ENCODE measurements at regions not wholly inside any gene's neighbourhood (a gene's known extent, or its start where the extent isn't known, plus 50 kb on each side); places are given as distances from the start of the nearest gene placed in this dataset.
A peak's percentile ranks its signal among the peaks of the same experiment; 100 is the strongest.

DNA sequence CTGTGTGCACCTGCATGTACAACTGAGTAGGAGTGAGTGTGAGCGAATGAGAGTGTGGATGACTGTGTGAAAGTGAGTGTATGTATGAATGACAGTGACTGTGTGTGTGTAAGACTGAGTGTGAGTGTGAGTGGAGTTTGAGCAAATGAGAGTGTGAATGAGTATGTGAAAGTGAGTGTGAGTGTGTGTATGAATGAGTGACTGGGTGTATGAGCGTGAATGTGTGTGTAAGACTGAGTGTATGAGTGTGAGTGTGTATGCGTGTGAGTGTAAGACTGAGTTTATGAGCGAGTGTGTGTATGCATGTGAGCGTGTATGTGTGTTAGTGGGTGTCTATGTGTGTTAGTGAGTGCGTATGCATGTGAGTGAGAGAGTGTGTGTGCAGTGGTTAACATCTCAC, 220.8 kb downstream of the QKI start:
- peaks cover 32% of the 10 kb centered on the region for H3K27me3 ChIP-seq (ENCODE audit: low read depth)
- H3K4me3 ChIP-seq: no peak overlapping the region
- no peaks in the 10 kb centered on the region for H3K36me3 ChIP-seq
- intact Hi-C loops (cut with micrococcal nuclease): no loop called here
- no peaks in the 10 kb centered on the region for H3K4me1 ChIP-seq
- DNase-seq: no peak
- TF ChIP-seq, protein P1, sequence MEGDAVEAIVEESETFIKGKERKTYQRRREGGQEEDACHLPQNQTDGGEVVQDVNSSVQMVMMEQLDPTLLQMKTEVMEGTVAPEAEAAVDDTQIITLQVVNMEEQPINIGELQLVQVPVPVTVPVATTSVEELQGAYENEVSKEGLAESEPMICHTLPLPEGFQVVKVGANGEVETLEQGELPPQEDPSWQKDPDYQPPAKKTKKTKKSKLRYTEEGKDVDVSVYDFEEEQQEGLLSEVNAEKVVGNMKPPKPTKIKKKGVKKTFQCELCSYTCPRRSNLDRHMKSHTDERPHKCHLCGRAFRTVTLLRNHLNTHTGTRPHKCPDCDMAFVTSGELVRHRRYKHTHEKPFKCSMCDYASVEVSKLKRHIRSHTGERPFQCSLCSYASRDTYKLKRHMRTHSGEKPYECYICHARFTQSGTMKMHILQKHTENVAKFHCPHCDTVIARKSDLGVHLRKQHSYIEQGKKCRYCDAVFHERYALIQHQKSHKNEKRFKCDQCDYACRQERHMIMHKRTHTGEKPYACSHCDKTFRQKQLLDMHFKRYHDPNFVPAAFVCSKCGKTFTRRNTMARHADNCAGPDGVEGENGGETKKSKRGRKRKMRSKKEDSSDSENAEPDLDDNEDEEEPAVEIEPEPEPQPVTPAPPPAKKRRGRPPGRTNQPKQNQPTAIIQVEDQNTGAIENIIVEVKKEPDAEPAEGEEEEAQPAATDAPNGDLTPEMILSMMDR (IDR thresholded peaks at IDR 0.05; ENCODE audit: borderline replicate concordance): no peak
- H3K27ac ChIP-seq (replicated peaks): no peak overlapping the region
- no peaks in the 10 kb centered on the region for H3K9me3 ChIP-seq (replicated peaks)

DNA sequence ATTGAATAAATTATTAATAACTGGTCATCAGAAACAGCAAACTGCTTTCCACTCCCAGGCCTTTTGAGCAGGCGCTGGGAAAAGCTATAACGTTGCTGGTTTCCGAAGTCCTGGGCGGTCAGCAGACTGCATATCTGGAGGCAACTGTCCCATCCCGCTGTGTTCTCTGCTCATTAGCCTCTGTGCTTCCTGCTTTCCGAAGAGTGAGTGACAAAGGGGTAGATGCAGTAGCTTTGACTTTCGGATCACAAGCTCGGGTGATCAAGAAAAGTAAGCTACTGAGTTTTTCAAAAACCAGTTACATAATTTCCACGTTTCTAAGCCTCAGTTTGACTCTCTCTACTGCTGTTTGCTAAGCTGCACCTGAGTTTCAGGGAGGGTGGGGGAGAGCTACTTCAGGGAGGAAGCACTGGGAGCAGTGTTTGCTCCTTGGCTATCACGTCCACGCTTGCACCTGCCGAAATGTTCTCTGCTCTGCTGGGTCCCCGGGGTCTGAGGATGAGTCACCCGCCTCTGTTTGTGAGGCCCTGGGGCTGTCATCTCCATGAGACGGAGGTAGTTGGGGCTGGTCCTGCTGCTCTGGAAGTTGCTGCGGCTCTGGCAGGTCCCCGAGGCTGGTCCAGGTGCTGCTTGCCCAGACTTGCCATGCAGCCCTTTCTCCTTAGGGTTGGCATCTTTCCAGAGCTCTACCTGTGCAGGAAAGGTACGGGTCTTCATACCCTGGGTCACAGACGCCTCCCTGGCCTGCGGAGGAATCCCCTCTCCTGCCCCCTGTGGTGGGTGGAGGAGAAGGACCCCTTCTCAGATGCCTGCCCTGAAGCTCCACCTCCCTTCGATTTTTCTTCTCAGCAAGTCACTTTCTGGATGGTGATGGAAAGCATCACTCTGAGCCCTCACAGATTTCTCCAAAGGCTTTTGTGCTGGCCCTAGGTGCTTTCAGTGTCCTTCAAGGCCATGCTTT, 220.0 kb downstream of the QKI start:
- H3K27ac ChIP-seq (replicated peaks): no peak overlapping the region
- peaks cover 3% of the 10 kb centered on the region for H3K9me3 ChIP-seq (replicated peaks)
- no peaks in the 10 kb centered on the region for H3K36me3 ChIP-seq
- no peak for DNase-seq
- intact Hi-C loops (cut with micrococcal nuclease): no loop called here
- no peak overlapping the region for H3K4me3 ChIP-seq
- peaks cover 32% of the 10 kb centered on the region for H3K27me3 ChIP-seq (ENCODE audit: low read depth)
- H3K4me1 ChIP-seq: no peaks in the 10 kb centered on the region
- TF ChIP-seq, protein P1 (IDR thresholded peaks at IDR 0.05; ENCODE audit: borderline replicate concordance): no peak

DNA sequence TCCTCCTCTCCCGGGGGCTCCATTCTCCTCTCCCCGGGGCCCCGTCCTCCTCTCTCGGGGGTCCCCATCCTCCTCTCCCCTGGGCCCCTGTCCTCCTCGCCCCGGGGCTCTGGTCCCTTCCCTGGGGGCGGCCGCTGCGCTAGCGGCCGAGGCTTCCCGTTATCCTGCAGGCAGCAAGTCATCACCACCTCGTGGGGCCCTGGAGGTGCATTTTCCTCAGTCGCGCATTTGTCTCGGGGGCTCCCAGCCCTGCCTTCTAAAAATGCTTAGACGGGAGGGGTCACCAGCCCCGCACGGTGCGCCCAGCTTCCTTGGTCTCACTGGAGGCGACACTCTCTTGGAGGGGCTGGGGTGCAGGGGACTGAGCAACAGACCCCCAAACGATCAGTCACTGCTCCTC, 216.5 kb downstream of the QKI start:
- H3K27me3 ChIP-seq (ENCODE audit: low read depth): peaks cover 32% of the 10 kb centered on the region
- H3K4me1 ChIP-seq: no peaks in the 10 kb centered on the region
- no peak overlapping the region for H3K27ac ChIP-seq (replicated peaks)
- peaks cover 8% of the 10 kb centered on the region for H3K9me3 ChIP-seq (replicated peaks)
- H3K36me3 ChIP-seq: no peaks in the 10 kb centered on the region
- peak overlapping the region; percentile 37 for H3K4me3 ChIP-seq
- intact Hi-C loops (cut with micrococcal nuclease): no loop called here
- DNase-seq: no peak
- TF ChIP-seq, protein P1 (IDR thresholded peaks at IDR 0.05; ENCODE audit: borderline replicate concordance): no peak

DNA sequence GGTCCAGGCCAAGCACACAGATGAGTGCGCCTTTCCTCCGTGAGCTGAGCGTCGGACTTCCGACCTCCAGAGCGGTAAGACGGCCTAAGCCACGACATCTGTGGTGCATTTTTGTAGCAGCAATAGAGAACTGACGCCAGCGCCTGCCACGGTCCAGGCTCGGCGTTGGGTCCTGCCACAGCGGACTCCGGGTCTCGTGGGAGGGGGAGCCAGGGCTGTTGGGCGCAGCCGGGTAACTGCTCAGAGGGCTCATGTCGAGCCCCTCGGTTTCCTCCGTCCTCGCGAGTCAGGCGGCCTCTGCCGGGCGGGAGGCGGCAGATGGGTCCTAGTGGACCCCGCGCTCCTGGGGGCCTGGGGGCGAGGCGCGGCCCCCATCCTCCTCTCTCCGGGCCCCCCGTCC, 216.1 kb downstream of the QKI start:
- peaks cover 32% of the 10 kb centered on the region for H3K27me3 ChIP-seq (ENCODE audit: low read depth)
- DNase-seq: no peak
- intact Hi-C loops (cut with micrococcal nuclease): no loop called here
- H3K4me3 ChIP-seq: peak overlapping the region; percentile 37
- TF ChIP-seq, protein P1 (IDR thresholded peaks at IDR 0.05; ENCODE audit: borderline replicate concordance): no peak
- no peak overlapping the region for H3K27ac ChIP-seq (replicated peaks)
- H3K4me1 ChIP-seq: no peaks in the 10 kb centered on the region
- H3K36me3 ChIP-seq: no peaks in the 10 kb centered on the region
- H3K9me3 ChIP-seq (replicated peaks): peaks cover 8% of the 10 kb centered on the region

DNA sequence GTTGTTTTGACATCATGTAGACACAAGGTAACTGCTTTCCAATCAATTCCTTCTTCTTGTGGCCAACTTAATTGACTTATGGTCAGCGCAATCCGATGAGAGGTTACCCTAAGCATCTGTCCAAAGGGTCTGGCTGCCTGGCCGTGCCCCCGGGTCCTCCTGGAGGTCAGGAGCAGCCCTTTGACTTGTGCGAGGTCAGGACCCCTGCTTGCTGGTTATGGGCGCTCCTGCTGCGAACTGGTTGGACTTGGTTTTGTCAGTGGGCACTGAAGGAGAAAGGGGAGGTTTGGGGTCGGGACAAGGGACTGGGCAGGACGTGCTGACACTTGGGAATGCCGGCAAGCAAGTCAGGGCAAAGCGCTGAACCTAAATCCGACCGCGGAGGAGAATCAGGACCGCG, 215.6 kb downstream of the QKI start:
- Histone ChIP-seq H3K27me3 (ENCODE audit: low read depth) (peaks cover 32% of the 10 kb centered on the region), H3K4me1 (no peaks in the 10 kb centered on the region), H3K27ac (replicated peaks) (no peak overlapping the region), H3K36me3 (no peaks in the 10 kb centered on the region), H3K4me3 (no peak overlapping the region), H3K9me3 (replicated peaks) (peaks cover 8% of the 10 kb centered on the region)
- DNase-seq: no peak
- TF ChIP-seq, protein P1 (IDR thresholded peaks at IDR 0.05; ENCODE audit: borderline replicate concordance): no peak
- intact Hi-C loops (cut with micrococcal nuclease): no loop called here

Data from left ventricle myocardium inferior (tissue), 1 donor.